K562 (cell line): ENCODE measurements at regions not wholly inside any gene's neighbourhood (a gene's known extent, or its start where the extent isn't known, plus 50 kb on each side); places are given as distances from the start of the nearest gene placed in this dataset.

ENCODE experiments used
- ATAC-seq: fragments of 200-7000 bp; cut with Tn5 transposase; 3 replicates; pipeline ENCODE4 v1.9.1; 2020; ENCODE audit warnings: moderate library complexity
- BruUV-seq: library from RNA; stranded (reverse); fragments of 400-500 nt; replicated peaks from 2 replicates; lab custom pipeline; 2021; lab: Mats Ljungman, UMichigan
- CTCF ChIA-PET: fragments of 300-600 bp; formaldehyde crosslinking; extraction: SDS; loops from one replicate; lab custom pipeline; 2021; ENCODE audit warnings: low intra/inter-chr PET ratio; lab: Yijun Ruan, JAX
- POLR2A ChIA-PET: fragments of 300-600, 350-650 bp; sonication (Branson Sonifier 250); formaldehyde crosslinking; extraction: SDS; loops from one replicate; lab custom pipeline; 2021; ENCODE audit warnings: antibody characterized with exemption, inconsistent platforms; lab: Yijun Ruan, JAX
- DNase-seq, 4 experiments: peaks; one replicate each; pipeline versions ENCODE4 v3.0.0 to v3.0.0-alpha.2; 2011 to 2018; ENCODE audit warnings: low spot score in 3 of 4, mixed read lengths in 3 of 4; ENCODE audit errors: extremely low read depth in 1 of 4
- FAIRE-seq: peaks from 2 replicates; lab custom pipeline; 2011; peaks lifted over from hg19 to GRCh38; lab: Jason Lieb, UNC
- H2AFZ ChIP-seq: 2 replicates; pipeline ENCODE4 v1.6.0; 2011; ENCODE audit warnings: low read depth, low read length, control low read depth, inconsistent platforms
- H3K27ac ChIP-seq: fragments of 200-600 bp; 3 replicates; pipeline ENCODE4 v1.8.0; 2011; ENCODE audit warnings: low read depth, mild to moderate bottlenecking, control low read depth, inconsistent platforms, low read length, moderate library complexity, mixed read lengths; ENCODE audit errors: extremely low read depth
- H3K27me3 ChIP-seq, 2 experiments: fragments of 300-600 bp in 1 of 2; 2 replicates in 1 of 2; 3 replicates in 1 of 2; pipeline versions ENCODE4 v1.6.0 to v1.8.0; 2011; ENCODE audit warnings: inconsistent platforms in 2 of 2, low read length in 2 of 2, mild to moderate bottlenecking in 1 of 2, mixed read lengths in 1 of 2, moderate library complexity in 1 of 2; ENCODE audit not compliant: control insufficient read depth in 2 of 2, insufficient read depth in 2 of 2
- H3K36me3 ChIP-seq: fragments of 300-600 bp; 3 replicates; pipeline ENCODE4 v1.8.0; 2011; ENCODE audit warnings: mild to moderate bottlenecking, low read length, inconsistent platforms; ENCODE audit not compliant: control insufficient read depth, insufficient read depth
- H3K4me1 ChIP-seq, 2 experiments: fragments of 200-600 bp in 1 of 2; replicated peaks in 1 of 2; 2 replicates in 1 of 2; 3 replicates in 1 of 2; pipeline versions ENCODE4 v1.5.1 to v1.8.0; 2011; ENCODE audit warnings: inconsistent platforms in 2 of 2, low read length in 2 of 2, mild to moderate bottlenecking in 1 of 2, mixed read lengths in 1 of 2, moderate library complexity in 1 of 2; ENCODE audit not compliant: control insufficient read depth in 2 of 2, insufficient read depth in 2 of 2
- H3K4me2 ChIP-seq: 2 replicates; pipeline ENCODE4 v1.6.1; 2011; ENCODE audit warnings: low read length, control low read depth, inconsistent platforms, mixed read lengths; ENCODE audit not compliant: insufficient read depth
- H3K4me3 ChIP-seq: fragments of 200-600 bp; sonication (generic), shearing (Covaris generic); 2 replicates; pipeline ENCODE4 v1.5.1; 2016; ENCODE audit warnings: control low read depth, inconsistent platforms
- H3K79me2 ChIP-seq: fragments of 200-600 bp; 3 replicates; pipeline ENCODE4 v1.8.0; 2011; ENCODE audit warnings: low read length, inconsistent platforms; ENCODE audit not compliant: control insufficient read depth, insufficient read depth
- H3K9ac ChIP-seq, 2 experiments: 2 replicates each; pipeline versions ENCODE4 v1.6.0 to v1.6.1; 2011; ENCODE audit warnings: low read depth in 2 of 2, low read length in 2 of 2, control low read depth in 1 of 2, inconsistent platforms in 1 of 2, mild to moderate bottlenecking in 1 of 2, mixed read lengths in 1 of 2; ENCODE audit not compliant: insufficient read depth in 1 of 2
- H3K9me1 ChIP-seq: one replicate; pipeline ENCODE4 v1.6.0; 2011; ENCODE audit warnings: inconsistent platforms, mild to moderate bottlenecking, low read length, moderate library complexity; ENCODE audit not compliant: control insufficient read depth, insufficient read depth
- H3K9me3 ChIP-seq: replicated peaks from 2 replicates; pipeline ENCODE4 v1.5.1; 2011; ENCODE audit warnings: low read depth, low read length, inconsistent platforms; ENCODE audit not compliant: control insufficient read depth, insufficient read depth
- H4K20me1 ChIP-seq: replicated peaks from 2 replicates; pipeline ENCODE4 v1.6.1; 2011; ENCODE audit warnings: low read length, inconsistent platforms, mixed read lengths; ENCODE audit not compliant: control insufficient read depth, insufficient read depth
- CCAR2 ChIP-seq: fragments of 200-400 bp; formaldehyde crosslinking; IDR thresholded peaks from 2 replicates; pipeline ENCODE4 v1.6.1; 2017; ENCODE audit warnings: mild to moderate bottlenecking, low read depth, low read length
- CREB1 ChIP-seq, 2 experiments: sonication (generic) in 1 of 2; formaldehyde crosslinking in 1 of 2; IDR thresholded peaks; 2 replicates each; pipeline versions ENCODE4 v1.6.1 to v1.8.0; 2012 to 2022; ENCODE audit warnings: inconsistent platforms in 1 of 2, mild to moderate bottlenecking in 1 of 2, missing genetic modification reagents in 1 of 2, moderate library complexity in 1 of 2
- ERF ChIP-seq: fragments of 450-650 bp; formaldehyde crosslinking; IDR thresholded peaks from 2 replicates; pipeline ENCODE4 v1.4.0; 2020; ENCODE audit warnings: mild to moderate bottlenecking, mixed read lengths
- HDAC1 ChIP-seq, 2 experiments: fragments of 450-650 bp; IDR thresholded peaks; 2 replicates each; pipeline ENCODE4 v1.6.1; 2016 to 2017; ENCODE audit warnings: inconsistent platforms in 1 of 2, mild to moderate bottlenecking in 1 of 2, moderate library complexity in 1 of 2
- HNRNPK ChIP-seq: fragments of 200-400 bp; formaldehyde crosslinking; IDR thresholded peaks from one replicate; pipeline ENCODE4 v1.6.1; 2018; ENCODE audit warnings: mild to moderate bottlenecking, low read depth, low read length; ENCODE audit not compliant: poor library complexity, severe bottlenecking
- MBD2 ChIP-seq: sonication (generic); IDR thresholded peaks from 2 replicates; pipeline ENCODE4 v1.6.1; 2016; ENCODE audit warnings: low read depth, borderline replicate concordance
- MTA1 ChIP-seq: fragments of 450-650 bp; IDR thresholded peaks from 2 replicates; pipeline ENCODE4 v1.6.1; 2017; ENCODE audit warnings: borderline replicate concordance
- MYBL2 ChIP-seq, 2 experiments: fragments of 450-650 bp in 1 of 2; sonication (generic) in 1 of 2; formaldehyde crosslinking in 1 of 2; IDR thresholded peaks; 2 replicates each; pipeline versions ENCODE4 v1.6.1 to v1.8.1; 2017 to 2022; ENCODE audit warnings: borderline replicate concordance in 1 of 2, inconsistent platforms in 1 of 2, low read depth in 1 of 2, mild to moderate bottlenecking in 1 of 2, missing genetic modification reagents in 1 of 2, moderate library complexity in 1 of 2
- NCOA2 ChIP-seq, 2 experiments: fragments of 450-650 bp; IDR thresholded peaks; 2 replicates each; pipeline ENCODE4 v1.6.1; 2018; ENCODE audit warnings: mild to moderate bottlenecking in 2 of 2, moderate library complexity in 1 of 2; ENCODE audit not compliant: partially characterized antibody in 2 of 2
- POU5F1 ChIP-seq: fragments of 150-350 bp; IDR thresholded peaks from 2 replicates; pipeline ENCODE4 v1.6.1; 2014; ENCODE audit warnings: borderline replicate concordance, low read length, low read depth, mild to moderate bottlenecking; ENCODE audit not compliant: partially characterized antibody
- PRDM10 ChIP-seq: fragments of 450-650 bp; IDR thresholded peaks from 2 replicates; pipeline ENCODE4 v1.6.1; 2018; ENCODE audit not compliant: partially characterized antibody
- PRMT5 ChIP-seq: sonication (generic); formaldehyde crosslinking; IDR thresholded peaks from 2 replicates; pipeline ENCODE4 v1.5.0; 2020; ENCODE audit warnings: missing genetic modification reagents
- RFX7 ChIP-seq: fragments of 250-450 bp; sonication (Bioruptor Pico); IDR thresholded peaks from 2 replicates; pipeline ENCODE4 v1.5.1; 2021; ENCODE audit warnings: mild to moderate bottlenecking
- ZNF175 ChIP-seq: fragments of 200-800 bp; sonication (Bioruptor generic); IDR thresholded peaks from 2 replicates; pipeline ENCODE4 v1.6.1; 2016; ENCODE audit warnings: low read depth, mild to moderate bottlenecking, missing genetic modification characterization, missing compliant biosample characterization
- ZNF232 ChIP-seq: sonication (generic); formaldehyde crosslinking; IDR thresholded peaks from 2 replicates; pipeline ENCODE4 v1.8.0; 2022; ENCODE audit warnings: mild to moderate bottlenecking, missing genetic modification reagents
- ZNF586 ChIP-seq: fragments of 450-650 bp; formaldehyde crosslinking; conservative IDR thresholded peaks from 2 replicates; pipeline ENCODE4 v1.4.0; 2020; ENCODE audit warnings: mild to moderate bottlenecking, moderate library complexity
- ZNF699 ChIP-seq: fragments of 250-450 bp; sonication (Bioruptor Pico); IDR thresholded peaks from 2 replicates; pipeline ENCODE4 v1.8.0; 2021; ENCODE audit warnings: mild to moderate bottlenecking, moderate library complexity; ENCODE audit not compliant: insufficient replicate concordance
- ZSCAN32 ChIP-seq: fragments of 450-650 bp; formaldehyde crosslinking; IDR thresholded peaks from 2 replicates; pipeline ENCODE4 v1.4.0; 2020; ENCODE audit warnings: mild to moderate bottlenecking, moderate library complexity
- ZZZ3 ChIP-seq: fragments of 450-650 bp; IDR thresholded peaks from 2 replicates; pipeline ENCODE4 v1.6.1; 2016; ENCODE audit warnings: antibody characterized with exemption, mild to moderate bottlenecking, moderate library complexity
- WGBS: fragments of 100-300 bp; shearing (Covaris generic); methylation state at CpG from one replicate; pipeline ENCODE4 v1.1.6; 2016; ENCODE audit warnings: low coverage, mixed read lengths; ENCODE audit not compliant: insufficient coverage; ENCODE audit errors: missing lambda C conversion rate; 5-methylcytosine and 5-hydroxymethylcytosine counted together
- in situ Hi-C: fragments of 300-500 bp; cut with MboI; formaldehyde crosslinking; loops from 4 replicates; pipeline ENCODE4 v1.15.0; 2018; ENCODE audit warnings: inconsistent platforms, mixed read lengths
- intact Hi-C: fragments of 100-400 bp; cut with micrococcal nuclease; formaldehyde crosslinking; loops from 2 replicates; pipeline ENCODE4 v1.14.2; 2022

- TF ChIP-seq PRDM10 (no peak), MYBL2 (IDR thresholded peaks at IDR 0.05; ENCODE audit: low read depth) (no peak), MYBL2 (CRISPR knock-in tag; IDR thresholded peaks at IDR 0.05; ENCODE audit: borderline replicate concordance) (no peak), ZNF586 (CRISPR knock-in tag) (no peak), RFX7 (CRISPR knock-in tag) (no peak), ZNF232 (CRISPR knock-in tag) (no peak), PRMT5 (CRISPR knock-in tag) (no peak), NCOA2 (IDR thresholded peaks at IDR 0.05; ENCODE audit: partially characterized antibody in 2 of 2) (no peak)
These were observed 153.9 kb downstream of the ZNF518B start (continued) for GRCh38 chr4:10303291-10303690.

- CTCF ChIA-PET, result no interaction called here
- ATAC-seq (no peak), DNase-seq (no peak), FAIRE-seq (no peak)
- 71% methylated on average over 2 of the region's 2 CpGs for WGBS
- intact Hi-C loops, result no loop called here
- no peak overlapping the region for H3K27ac ChIP-seq
- H3K79me2 ChIP-seq, result no peaks in the 10 kb centered on the region
- H2AFZ ChIP-seq, result peak overlapping the region; percentile 31; the same call in 1 of the 2 replicates
- POLR2A ChIA-PET, result interaction anchor here (1.2 kb wide), 1 partner anchor 185 kb away, joined by 3 read pairs; no protein-coding TSS in a partner anchor
- no peaks in the 10 kb centered on the region for H3K9me1 ChIP-seq
- in situ Hi-C loops, result no loop called here
- H3K36me3 ChIP-seq, result no peaks in the 10 kb centered on the region
- peaks cover 0 to 6% of the 10 kb centered on the region in 2 experiments; a peak in 3 of 5 replicates for H3K4me1 ChIP-seq
- no peaks in the 10 kb centered on the region for H4K20me1 ChIP-seq
- H3K27me3 ChIP-seq, result no peaks in the 10 kb centered on the region
- no peak overlapping the region for H3K9ac ChIP-seq
- no peaks in the 10 kb centered on the region for H3K9me3 ChIP-seq
- no peak overlapping the region for H3K4me2 ChIP-seq
- no peak overlapping the region for H3K4me3 ChIP-seq
- no TSS peak for BruUV-seq
- TF ChIP-seq MBD2, result no peak
- TF ChIP-seq ZSCAN32 (CRISPR knock-in tag), result no peak
- TF ChIP-seq ZNF175 (CRISPR knock-in tag), result no peak
- no peak for TF ChIP-seq POU5F1
- TF ChIP-seq ERF (CRISPR knock-in tag), result no peak
- TF ChIP-seq HDAC1 (IDR thresholded peaks at IDR 0.05), result no peak
- no peak for TF ChIP-seq MTA1
- no peak for TF ChIP-seq CCAR2
- no peak for TF ChIP-seq HNRNPK
- no peak for TF ChIP-seq ZNF699 (CRISPR knock-in tag)
- no peak for TF ChIP-seq CREB1 (IDR thresholded peaks at IDR 0.05)
- no peak for TF ChIP-seq CREB1 (CRISPR knock-in tag; IDR thresholded peaks at IDR 0.05)
- TF ChIP-seq ZZZ3, result no peak
These were observed 155.1 kb downstream of the ZNF518B start for GRCh38 chr4:10302096-10302495.
